NCI-H2029 treated with DMSO at 0.1 percent for 48 hours (cell line): ENCODE measurements at regions not wholly inside any gene's neighbourhood (a gene's known extent, or its start where the extent isn't known, plus 50 kb on each side); places are given as distances from the start of the nearest gene placed in this dataset.
A peak's percentile ranks its signal among the peaks of the same experiment; 100 is the strongest.

ENCODE experiments used
- DNase-seq: peaks from one replicate; lab custom pipeline; 2025; lab: John Stamatoyannopoulos, UW

DNA sequence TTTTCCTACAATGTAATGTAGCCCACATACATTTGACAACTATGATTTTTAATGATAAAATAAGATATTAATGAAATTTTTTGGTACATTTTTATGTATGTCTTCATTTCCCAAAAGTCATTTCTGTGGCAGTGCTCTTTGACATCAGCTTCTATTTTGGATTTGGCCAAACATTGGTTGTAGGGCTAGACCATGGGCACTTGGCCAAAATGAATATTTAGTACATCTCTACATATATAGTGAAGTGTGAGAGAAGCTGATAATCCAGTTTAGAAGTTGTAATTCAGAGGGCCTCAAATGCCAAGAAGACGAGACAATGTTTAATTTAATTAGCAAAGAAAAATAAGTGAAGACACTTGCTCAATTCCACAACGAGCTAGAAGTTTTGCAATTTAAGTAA is 724.9 kb upstream of the SOX9 start:
- no peak for DNase-seq

DNA sequence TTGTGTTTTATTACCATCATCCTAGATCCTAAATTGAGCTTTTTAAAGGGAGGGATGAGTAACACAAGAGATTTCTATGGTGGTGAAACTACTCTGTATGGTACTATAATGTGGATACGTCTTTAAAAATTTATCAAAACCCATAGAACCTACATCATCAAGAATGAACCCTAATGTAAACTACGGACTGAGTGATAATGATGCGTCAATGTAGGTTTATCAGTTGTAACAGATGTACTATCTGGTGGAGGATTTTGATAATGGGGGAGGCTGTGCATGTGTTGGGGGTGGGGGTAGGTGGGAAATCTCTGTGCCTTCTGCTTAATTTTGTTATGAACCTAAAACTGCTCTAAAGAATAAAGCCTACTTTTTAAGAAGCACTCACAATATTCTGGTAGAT is 724.1 kb upstream of the SOX9 start:
- DNase-seq, result no peak

DNA sequence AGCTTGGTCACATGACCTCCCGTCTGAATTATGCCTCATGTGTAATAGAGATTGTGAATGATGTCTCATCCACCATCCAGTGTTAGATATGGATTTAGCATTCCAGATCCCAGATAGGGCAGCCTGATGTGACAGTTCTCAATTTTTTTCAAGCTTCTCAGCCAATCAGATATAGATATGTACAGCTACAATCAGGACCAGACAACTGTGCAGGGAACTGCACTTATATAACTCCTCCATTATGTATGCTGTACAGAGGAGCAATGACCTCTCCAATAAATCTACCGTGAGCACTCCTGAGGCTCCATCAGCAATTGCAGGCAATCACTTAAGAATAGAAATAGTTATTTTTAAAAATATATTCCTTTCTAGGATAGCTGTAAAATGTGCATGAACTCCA is 722.8 kb upstream of the SOX9 start:
- no peak for DNase-seq

DNA sequence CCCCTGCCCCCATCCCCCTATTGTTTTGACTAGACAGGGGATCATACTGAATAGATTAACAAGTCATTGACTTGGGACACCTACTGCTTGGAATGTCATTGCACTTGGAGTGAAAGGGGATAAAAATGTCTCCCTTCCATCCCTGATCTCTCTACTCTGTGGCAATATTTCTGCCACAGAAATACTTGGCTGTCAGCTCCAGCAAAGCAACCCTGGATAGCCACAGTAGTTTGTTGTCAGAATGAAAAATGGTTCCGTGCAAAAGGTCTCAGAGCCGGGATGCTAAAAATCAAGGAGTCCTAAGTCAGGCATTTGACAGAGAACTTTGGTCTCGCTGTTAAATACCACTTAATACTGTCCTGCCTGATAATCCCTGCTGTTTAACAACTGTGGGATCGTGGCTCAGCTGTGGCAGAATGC is 722.0 kb upstream of the SOX9 start:
- DNase-seq, result no peak

DNA sequence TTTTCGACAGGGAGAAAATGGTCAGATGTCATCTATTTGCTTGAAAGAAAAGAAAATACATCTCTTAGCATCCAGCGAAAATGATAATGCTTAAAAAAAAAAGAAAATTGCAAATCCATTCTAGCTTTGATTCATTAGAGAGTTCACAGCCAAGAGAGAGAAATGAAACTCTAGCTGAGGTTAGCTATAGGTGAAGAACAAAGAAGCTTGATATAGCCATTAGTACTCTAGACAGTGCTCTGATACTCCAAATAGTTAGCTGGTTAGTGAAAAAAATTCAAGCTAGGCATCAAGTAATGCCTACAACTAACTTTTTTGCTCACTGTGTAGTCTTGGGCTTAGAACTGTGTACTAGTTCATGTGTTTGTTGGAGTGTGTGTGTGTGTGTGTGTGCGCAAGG is 721.6 kb upstream of the SOX9 start:
- no peak for DNase-seq

DNA sequence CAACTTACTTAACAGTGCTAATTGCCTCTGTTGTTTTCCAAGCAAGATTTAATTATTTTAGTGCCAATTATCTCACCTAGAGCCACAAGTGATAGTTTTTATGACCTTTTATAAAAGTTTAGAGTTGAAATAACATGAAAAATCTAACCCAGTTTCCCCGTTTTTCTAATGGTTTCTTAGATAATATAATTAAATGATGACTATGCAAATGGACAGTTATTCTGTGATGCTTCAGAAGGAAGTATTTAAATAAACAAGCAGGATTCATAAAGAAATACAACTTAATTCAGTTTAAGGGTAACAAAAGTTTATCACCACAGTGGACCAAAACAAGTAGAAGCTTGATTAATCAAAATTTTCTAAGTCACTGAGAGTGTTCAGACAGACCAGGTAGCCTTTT is 721.2 kb upstream of the SOX9 start:
- no peak for DNase-seq

DNA sequence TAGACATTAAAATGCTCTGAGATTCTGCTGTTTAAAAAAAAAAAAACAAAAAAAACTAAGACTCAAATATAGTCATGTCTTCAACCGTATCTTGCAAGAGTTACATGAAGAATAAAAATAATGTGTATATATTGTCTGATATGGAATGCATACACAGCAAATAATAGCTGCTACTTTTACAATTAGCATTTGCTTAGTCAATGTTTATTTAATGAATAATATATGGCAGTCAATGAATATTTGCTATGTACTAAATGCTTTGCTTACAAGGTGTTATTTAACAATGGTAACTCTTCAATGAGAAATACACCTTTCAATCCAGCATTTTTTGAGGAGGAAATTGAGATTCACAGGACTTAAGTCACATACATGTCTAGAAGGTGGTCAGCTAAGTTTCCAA is 718.8 kb upstream of the SOX9 start:
- no peak for DNase-seq

DNA sequence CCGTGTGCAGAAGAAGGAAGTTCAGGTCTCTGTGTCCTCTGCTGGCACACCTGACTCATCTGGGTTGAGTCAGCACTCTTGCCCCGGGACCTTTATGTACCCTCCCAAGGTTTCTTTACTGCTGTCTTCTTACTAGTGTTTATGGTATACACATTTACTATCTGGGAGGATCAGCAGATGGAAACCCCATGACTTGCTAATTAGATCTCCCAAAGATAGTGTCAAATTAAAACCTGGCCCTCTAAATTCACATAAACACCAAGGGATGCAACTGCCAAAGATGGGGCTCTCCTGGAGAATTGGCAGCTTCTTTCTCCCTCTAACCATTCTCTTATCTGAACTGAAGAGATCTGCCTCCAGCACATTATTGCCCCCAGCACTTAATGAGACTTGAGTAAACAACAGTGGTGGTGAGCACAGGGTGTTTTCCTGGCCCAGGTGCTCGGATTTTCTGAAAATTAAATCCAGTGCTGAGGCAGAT is 718.1 kb upstream of the SOX9 start:
- peak; percentile 30 for DNase-seq

DNA sequence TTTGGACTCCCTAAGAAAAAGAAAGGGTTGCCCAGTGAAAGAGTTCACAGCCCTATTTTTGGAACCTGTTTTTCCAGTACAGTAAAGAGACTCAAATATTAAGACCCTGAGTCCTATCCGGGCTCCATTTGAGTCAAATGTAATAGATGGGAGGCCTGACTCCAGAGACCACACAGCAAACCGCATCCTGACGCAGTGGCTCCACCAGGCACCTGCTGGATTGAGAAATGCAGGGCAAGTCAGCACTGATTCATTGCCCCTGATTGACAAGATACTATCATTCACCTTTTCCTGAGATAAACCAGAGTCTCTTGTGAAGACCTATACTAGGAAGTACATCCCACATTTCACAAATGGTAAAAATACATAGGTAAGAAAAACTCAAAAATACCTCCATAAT is 715.7 kb upstream of the SOX9 start:
- DNase-seq, result no peak

DNA sequence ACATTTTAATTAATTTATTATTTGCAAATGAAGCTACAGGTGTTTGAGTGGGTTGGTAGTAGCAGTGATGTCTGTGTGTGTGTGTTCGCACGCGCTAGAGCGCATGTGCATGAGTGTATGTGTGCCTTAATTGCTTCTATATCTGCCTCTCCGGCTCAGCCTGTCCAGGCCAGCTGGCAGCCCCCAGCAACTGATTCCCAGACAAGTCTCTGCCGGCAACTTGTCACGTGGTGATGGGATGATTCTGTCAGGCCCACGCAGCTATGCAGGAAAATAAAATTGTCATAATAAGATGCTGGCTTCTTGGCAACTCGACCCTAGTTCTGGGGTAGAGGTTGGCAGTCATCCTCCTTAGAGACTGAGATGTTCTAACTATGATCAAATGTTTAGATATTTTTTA is 712.8 kb upstream of the SOX9 start:
- DNase-seq, result no peak

DNA sequence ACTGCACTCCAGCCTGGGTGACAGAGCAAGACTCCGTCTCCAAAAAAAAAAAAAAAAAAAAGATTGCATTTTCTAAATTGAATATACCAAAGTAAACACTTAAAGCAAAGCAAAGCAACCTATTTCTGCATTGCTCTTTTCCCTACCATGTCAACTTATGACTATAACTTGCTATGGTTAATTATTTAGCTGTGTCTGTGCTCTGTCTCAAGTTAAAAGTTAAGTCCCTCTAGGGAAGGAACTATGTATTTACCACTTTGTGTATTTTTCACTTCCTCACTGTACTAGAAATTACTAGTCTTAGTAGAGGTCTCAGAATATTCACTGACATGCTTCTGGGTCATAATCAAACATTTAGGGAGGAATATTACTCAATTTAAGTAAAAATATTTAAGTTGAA is 711.7 kb upstream of the SOX9 start:
- DNase-seq, result no peak

DNA sequence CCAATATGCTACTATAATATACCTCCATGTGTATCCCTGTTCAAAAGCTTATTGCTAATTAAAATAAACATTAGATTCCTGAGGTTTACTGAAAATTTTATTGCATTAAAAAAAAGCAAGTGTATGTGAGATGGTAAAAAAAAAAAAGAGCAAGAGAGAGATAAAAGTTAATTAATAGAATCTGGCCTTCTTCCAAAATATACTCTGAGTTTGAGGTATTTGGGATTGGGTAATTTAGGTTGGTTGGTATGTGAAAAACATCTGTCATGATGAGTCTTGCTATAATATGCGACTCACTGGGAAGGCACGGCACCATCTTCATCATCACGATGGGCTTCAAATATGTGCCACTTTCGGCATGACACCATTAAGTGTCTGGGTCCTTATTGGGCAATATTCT is 711.1 kb upstream of the SOX9 start:
- DNase-seq, result no peak

DNA sequence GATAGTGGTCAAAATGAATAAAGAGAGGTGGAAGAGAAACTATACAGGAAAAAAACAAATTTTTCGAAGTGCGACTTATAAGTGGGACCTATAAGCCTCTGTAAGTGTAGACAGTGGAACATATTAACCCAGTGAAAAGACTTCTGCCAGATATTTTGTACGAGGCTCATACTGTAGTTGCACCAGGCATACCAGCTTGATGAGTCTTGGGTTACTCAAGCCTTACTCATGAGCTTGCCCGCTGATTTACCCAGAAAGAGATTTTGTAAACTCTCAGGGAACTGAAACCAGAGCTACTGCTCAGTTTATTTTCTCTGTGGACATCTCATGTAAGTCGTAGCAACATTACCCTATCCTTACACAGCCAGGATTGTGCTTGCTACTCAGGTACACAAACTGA is 708.0 kb upstream of the SOX9 start:
- DNase-seq, result no peak

DNA sequence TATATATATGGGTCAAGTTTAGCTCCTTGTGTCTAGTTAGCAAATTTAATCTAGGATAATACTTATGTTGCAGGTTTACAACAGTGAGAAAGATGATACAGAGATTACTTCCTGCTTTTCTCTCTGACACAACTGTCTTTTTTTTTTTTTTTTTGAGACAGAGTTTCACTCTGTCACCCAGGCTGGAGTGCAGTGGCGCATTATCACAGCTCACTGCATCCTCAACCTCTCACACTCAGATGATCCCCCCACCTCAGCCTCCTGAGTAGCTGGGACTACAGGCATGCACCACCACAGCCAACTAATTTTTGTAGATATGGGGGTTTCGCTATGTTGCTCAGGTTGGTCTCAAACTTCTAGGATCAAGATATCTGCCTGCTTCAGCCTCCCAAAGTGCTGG is 706.9 kb upstream of the SOX9 start:
- no peak for DNase-seq

DNA sequence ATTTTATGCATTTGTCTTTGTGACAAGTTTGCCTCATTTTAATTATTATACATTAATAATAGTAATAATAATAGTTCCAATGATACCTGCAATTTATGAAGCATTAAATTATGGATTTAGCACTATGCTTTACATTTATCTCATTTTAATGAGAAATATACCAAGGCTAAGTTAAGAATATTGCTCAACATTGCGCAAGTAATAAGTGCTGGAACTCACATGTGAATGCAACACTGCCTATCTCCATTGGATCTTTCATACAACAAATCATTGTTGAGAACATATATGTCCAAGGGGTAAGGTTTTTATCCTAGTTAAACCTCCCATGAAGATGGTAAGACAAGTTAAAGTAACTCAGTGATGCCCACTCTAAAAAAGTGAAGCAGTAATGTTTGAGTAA is 703.7 kb upstream of the SOX9 start:
- no peak for DNase-seq

DNA sequence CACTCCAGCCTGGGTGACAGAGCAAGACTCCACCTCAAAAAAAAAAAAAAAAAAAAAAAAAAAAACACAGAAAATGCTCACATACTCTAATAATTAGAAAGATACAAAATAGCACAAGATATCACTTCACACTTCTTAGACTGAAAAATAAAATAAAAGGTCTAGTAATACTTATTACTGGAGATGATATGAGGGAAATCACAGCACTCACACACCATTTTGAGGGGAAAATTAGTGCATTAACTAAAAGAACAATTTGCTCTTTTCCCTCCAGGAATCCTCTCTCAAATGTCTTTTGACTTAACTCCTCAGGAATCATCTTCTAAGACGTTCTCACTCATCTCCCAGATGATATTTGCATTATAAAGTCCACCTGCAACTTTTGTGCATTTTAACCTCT is 697.9 kb upstream of the SOX9 start:
- no peak for DNase-seq

DNA sequence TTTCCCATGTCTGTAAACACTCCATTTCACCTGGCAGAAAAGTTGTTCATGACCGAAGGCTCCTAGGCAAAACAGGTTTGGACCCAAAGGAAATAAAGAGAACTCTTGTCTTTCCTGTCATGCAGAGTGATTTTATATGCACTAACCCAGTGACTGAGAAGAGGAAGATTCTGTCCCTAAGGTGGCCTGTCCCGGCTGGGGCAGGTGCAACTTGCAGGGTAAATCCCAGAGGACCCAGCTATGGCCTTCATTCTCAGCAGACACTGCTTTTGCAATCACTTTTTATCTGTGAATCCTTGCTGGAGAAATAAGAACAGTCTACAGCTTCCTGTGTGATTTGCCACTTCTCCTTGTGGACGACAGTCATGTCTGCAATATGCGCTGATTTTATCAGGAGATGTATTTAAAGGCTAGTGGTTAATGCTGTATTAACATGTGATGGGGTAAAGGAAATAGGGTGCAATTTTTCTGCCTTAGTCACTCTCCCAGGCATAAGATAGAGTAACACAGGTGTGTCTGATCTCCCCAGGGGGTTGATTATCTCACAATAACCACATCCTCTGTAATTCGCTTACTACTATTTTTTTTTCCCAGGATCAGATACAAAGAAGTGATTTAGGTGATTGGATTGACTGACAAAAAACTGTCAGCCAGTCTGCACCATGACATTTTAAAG is 696.8 kb upstream of the SOX9 start:
- DNase-seq, result no peak

DNA sequence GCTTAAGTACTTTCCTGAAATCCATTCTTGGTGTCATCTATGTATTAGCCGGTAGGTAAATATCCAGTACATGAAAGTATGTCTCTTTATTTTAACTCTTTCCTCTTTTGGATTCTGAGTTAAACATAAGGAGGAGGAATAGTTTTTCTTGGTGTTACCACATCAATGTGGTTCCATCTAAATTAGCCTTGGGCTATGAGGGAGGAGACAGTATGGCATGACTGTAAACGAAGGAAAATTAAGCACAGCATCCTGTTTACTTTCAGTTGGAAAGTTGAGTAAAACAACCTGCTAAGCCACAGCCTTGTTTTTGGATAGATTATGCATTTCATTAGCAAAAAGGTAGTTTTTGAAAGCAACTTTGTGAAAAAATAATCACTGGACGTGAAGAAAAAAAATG is 693.0 kb upstream of the SOX9 start:
- no peak for DNase-seq

DNA sequence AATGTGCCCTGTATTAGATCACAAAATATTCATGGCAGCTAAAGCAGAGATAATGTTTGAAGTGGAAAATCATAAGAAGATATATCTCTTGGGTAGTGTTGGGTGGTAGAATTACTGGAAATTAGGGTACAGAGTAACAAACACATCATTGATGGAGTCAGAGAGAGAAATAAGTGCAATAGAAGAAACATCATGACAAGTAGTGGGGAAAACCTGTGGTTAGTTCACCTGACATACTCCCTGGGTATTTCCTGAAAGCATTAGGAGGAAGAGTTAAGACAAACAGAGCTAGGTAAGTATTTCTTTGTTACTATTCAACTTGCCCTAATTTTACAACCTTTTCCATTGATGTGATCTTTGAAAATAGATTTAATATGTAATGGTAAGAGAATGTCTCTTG is 691.9 kb upstream of the SOX9 start:
- DNase-seq, result no peak

DNA sequence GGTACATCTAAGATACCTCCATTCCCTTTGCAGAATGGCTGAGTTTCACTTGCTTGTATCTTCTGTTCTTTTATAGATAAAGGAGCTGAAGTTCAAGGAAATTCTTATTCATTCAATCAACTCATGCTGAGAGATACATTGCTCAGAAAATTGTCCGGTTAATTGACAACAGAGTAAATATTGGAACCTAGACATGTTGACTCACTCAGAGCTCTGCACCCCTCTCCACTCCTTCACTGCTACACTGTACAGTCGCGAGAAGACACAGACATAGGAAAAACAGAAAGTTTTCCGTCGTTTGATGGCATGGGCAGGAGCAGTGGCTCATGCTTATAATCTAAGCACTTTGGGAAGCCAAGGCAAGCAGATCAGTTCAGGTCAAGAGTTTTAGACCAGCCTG is 690.5 kb upstream of the SOX9 start:
- DNase-seq, result no peak

DNA sequence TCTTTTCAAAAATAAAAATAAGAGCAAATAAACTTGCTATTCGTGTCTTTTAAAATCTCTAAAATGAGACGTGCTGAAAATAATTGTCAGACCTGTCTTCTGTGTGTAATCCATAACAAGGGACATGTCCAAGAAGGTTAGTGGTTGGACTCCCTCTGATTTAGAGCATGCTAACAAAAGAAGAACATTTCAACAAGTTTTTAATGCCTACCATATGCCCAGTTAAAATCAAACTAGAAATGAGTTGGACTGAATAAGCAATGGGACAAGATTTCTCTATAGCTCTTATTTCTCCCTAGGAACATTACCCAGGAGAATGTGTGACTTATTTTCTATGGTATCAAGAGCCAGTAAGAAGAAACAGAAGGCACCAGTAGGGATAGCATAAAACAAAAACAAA is 689.7 kb upstream of the SOX9 start:
- DNase-seq, result no peak

DNA sequence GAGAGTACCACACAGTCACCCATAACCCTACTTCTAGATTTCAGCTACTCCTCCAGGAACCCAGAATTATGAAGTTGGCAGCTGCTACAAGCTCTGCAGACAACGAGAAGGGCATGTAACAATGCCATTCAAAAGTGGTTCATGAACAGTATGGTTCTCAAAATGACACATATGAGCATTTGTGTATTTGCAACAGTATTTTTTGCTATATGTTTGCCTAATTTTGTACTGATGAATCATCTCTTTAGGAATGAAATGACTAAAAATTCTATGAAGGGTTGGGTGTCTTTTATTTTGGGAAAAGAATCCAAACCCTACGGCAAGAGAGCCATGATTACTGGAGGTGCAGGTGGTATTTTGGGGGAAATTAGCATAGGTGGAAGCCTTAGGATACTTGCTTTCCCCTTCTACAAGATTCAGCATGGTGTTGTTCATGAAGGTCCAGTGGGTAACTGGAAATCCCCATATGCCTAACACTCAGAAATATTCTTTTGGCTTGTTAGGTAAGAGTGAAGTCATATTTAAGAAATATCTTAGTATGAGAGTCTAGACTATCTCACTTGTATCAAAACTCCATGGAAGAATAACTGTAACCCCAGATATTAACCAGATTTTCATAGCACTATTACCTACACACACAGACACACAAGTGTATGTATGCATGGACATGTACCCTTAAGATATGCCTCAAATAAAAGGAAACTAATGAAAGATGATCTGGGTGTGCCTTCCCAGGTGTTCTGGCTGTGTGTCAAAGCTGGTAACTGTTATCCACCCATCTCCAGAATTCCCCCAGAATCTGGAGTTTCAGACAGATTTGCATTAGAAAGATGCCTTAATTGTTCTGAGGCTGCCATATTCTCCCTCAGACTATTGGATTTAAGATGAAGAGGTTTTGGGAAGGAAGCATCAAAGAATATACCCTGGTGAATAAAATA is 688.2 kb upstream of the SOX9 start:
- no peak for DNase-seq

DNA sequence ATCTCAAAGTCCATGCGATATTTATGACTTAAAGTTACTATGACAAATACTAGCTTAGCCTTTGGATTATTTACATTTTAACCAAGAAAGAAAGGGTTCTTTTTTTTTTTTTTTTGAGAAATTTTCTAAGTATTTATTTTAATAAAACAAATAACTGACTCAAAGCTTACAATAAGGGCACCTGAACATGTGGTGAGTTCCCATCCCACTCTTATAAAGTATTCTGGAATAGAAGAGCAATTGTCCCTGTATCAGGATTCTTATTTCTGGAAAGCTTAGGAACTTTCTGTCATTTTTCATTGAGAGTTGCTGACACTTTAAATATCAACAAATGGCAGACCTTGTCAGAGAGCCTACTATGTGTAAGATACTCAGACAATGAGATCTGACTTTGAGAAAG is 686.1 kb upstream of the SOX9 start:
- DNase-seq, result no peak

DNA sequence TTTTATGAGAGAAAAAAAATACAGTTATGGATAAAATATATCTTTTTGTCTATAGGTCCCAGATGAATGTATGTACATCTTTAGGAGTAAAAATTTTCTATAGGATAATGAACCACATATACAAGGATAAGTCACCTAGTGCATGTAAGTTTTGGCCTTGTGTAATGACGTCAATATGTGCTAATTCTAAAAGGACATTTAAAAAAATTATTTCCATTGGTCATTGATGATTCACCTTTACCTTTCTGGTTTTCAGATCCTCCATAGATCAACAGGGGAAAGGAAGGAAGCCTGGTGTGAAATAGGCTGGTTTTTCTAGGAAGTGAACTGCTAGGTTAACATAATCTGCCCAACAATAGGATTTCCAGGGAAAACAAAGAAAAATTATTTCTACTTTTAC is 684.3 kb upstream of the SOX9 start:
- DNase-seq, result no peak
